ENCODE measurements at regions not wholly inside any gene's neighbourhood (a gene's known extent, or its start where the extent isn't known, plus 50 kb on each side); places are given as distances from the start of the nearest gene placed in this dataset.

GRCh38 chr4:122531514-122531913, 75.0 kb upstream of the IL2 start:
- no peak overlapping the region for H3K27ac ChIP-seq
- no peak for TF ChIP-seq CTCF (conservative IDR thresholded peaks at IDR 0.05)

DNA sequence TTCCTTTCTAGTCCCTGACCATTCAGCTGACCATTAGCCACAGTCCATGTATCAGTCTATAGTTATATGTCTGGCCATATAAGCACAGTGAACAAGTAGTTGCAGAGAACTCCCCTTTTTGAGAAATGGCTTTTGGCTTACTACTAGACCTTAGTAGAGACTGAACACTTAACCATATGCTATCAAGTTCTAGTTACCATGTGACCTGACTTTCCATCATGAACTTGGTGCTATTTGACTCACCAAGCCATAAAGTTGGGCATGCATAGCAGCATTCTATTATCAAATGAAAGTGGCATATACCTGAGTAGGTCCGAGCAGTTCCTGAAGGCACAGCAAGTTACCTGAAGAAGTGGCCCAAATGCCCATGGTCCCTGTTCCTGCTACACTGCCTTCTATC, 74.5 kb upstream of the IL2 start:
- no peak for TF ChIP-seq CTCF (conservative IDR thresholded peaks at IDR 0.05)
- no peak overlapping the region for H3K27ac ChIP-seq

- no peak overlapping the region for H3K27ac ChIP-seq
- TF ChIP-seq CTCF (conservative IDR thresholded peaks at IDR 0.05) = no peak
Observed at GRCh38 chr4:122528879-122529278, 72.4 kb upstream of the IL2 start.

DNA sequence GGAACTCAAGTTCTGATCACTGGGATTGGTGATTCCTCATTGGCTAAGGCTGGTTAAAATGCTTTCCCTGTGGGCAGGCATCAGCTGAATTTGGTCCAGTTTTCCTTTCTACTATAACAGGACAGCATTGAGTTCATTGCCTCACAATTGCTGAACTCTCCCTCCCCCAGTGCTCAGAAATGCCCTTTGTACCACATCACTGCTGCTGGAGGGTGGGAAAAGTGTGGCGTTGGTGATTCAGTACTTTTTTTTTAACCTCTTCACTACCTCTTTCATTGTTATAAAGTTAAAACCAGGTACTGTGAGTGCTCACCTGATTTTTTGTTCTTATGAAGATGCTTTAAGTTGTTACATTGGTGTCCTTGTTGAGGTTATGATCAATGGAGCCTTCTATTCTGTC, 69.3 kb upstream of the IL2 start:
- no peak for TF ChIP-seq CTCF (conservative IDR thresholded peaks at IDR 0.05)
- no peak overlapping the region for H3K27ac ChIP-seq

DNA sequence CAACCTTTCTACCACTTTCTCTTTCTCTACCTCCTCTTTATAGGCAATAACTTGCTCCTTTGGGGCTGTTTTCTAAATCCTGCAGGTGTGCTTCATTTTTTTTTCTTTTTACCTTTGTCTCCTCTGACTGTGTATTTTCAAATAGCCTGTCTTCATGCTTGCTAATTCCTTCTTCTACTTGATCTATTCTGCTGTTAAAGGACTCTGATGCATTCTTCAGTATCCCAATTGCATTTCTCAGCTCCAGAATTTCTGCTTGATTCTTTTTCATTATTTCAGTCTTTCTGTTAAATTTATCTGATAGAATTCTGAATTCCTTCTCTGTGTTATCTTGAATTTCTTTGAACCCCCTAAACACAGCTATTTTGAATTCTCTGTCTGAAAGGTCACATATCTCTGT, 67.7 kb upstream of the IL2 start:
- TF ChIP-seq CTCF (conservative IDR thresholded peaks at IDR 0.05) = no peak
- H3K27ac ChIP-seq = no peak overlapping the region

DNA sequence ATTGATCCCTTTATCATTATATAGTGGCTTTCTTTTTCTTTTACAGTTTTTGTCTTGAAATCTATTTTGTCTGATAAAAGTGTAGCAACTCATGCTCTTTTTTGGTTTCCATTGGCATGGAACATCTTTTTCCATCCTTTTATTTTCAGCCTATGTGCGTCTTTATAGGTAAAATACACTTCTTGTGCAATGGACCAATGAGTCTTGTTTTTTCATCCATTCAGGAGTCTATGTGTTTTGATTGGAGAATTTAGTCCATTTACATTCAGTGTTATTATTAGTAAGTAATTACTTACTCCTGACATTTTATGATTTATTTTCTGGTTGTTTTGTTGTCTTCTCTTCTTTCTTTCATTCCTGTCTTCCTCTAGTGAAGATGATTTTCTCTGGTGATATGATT, 66.4 kb upstream of the IL2 start:
- no peak overlapping the region for H3K27ac ChIP-seq
- TF ChIP-seq CTCF (conservative IDR thresholded peaks at IDR 0.05) = no peak

DNA sequence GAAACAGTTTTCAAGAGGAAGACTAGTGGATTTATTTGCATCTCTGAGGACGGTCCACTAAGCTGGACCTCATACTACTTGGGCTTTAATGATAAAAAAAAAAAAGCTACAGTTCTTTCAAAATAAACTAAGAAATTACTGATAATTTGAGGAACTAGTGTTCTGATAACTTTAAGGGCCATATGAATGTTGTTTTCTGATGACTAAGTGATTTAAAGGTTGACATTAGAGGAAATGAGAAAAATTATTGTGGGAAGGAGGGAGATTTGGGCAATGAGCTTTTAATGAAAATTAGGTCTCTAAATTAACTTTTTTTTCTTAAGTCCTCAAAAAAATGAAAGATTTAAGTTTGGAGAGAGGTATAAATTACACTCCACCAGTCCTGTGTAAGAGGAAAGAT, 60.8 kb upstream of the IL2 start:
- no peak for TF ChIP-seq CTCF (conservative IDR thresholded peaks at IDR 0.05)
- no peak overlapping the region for H3K27ac ChIP-seq

- no peak overlapping the region for H3K27ac ChIP-seq
- no peak for TF ChIP-seq CTCF (conservative IDR thresholded peaks at IDR 0.05)
Observed at GRCh38 chr4:122516376-122516775, 59.9 kb upstream of the IL2 start.

All from VCaP (cell line).